GM12875 (cell line): ENCODE measurements at regions not wholly inside any gene's neighbourhood (a gene's known extent, or its start where the extent isn't known, plus 50 kb on each side); places are given as distances from the start of the nearest gene placed in this dataset.

Experiments
- H3K4me3 ChIP-seq: one replicate; pipeline ENCODE4 v1.5.1; 2011; ENCODE audit warnings: low read depth, low read length, control low read depth
- CTCF ChIP-seq: IDR thresholded peaks from 2 replicates; pipeline ENCODE4 v1.5.1; 2011; ENCODE audit warnings: low read depth, mild to moderate bottlenecking, control low read depth, inconsistent platforms, low read length, moderate library complexity, borderline replicate concordance; ENCODE audit not compliant: insufficient read depth

- TF ChIP-seq CTCF = no peak
- H3K4me3 ChIP-seq = no peak overlapping the region
These were observed 51.1 kb upstream of the EIF5 start for GRCh38 chr14:103282932-103283331.

DNA sequence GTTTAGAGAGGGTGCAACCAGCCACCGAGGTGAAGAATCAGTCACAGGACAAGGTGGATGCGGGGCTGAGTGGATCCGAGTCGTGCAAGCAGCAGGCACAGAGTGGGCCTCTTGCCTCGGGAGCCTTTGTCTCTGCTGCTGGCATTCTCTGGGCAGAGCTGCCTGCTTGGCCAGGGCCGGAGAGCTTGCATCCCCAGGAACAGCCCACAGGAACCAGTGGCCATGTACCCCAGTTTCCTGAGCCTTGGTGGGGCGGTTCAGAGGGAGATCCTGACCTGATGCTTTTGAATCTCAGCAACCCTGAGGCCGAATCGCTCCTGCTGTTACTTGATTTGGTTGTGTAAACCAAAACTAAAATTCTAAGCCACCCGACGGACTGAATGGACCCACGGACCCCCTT, 50.1 kb upstream of the EIF5 start:
- no peak for TF ChIP-seq CTCF
- H3K4me3 ChIP-seq = no peak overlapping the region
